ENCODE measurements at regions not wholly inside any gene's neighbourhood (a gene's known extent, or its start where the extent isn't known, plus 50 kb on each side); places are given as distances from the start of the nearest gene placed in this dataset.
"Not testable (repeated sequence)": the region's sequence is repeated elsewhere in the genome, so short reads cannot be mapped to it uniquely, and the experiment has no call there.

- no peak overlapping the region for H3K27ac ChIP-seq
- no peak for TF ChIP-seq CTCF (conservative IDR thresholded peaks at IDR 0.05)
- TF ChIP-seq ZFX (IDR thresholded peaks at IDR 0.05) = no peak
Measured at GRCh38 chr20:52003415-52003814, 188.2 kb downstream of the ZFP64 start.

GRCh38 chr20:52001999-52002666, 189.4 kb downstream of the ZFP64 start:
- TF ChIP-seq CTCF (conservative IDR thresholded peaks at IDR 0.05) (peak; percentile 51), ZFX (IDR thresholded peaks at IDR 0.05) (no peak)
- H3K27ac ChIP-seq = no peak overlapping the region

- H3K27ac ChIP-seq = not testable (repeated sequence)
Measured at GRCh38 chr20:51997281-51997936, 194.2 kb downstream of the ZFP64 start.

GRCh38 chr20:51995551-51995951, 193.2 kb upstream of the SALL4 start:
- H3K27ac ChIP-seq = no peak overlapping the region
- TF ChIP-seq ZFX (IDR thresholded peaks at IDR 0.05) (no peak), CTCF (conservative IDR thresholded peaks at IDR 0.05) (no peak)

GRCh38 chr20:51994751-51995417, 192.6 kb upstream of the SALL4 start:
- TF ChIP-seq ZFX (IDR thresholded peaks at IDR 0.05) (no peak), CTCF (conservative IDR thresholded peaks at IDR 0.05) (no peak)
- H3K27ac ChIP-seq = no peak overlapping the region

GRCh38 chr20:51987812-51988211, 185.5 kb upstream of the SALL4 start:
- no peak for TF ChIP-seq ZFX (IDR thresholded peaks at IDR 0.05)
- TF ChIP-seq CTCF (conservative IDR thresholded peaks at IDR 0.05) = no peak
- no peak overlapping the region for H3K27ac ChIP-seq

- H3K27ac ChIP-seq = no peak overlapping the region
- TF ChIP-seq ZFX (IDR thresholded peaks at IDR 0.05) (no peak), CTCF (conservative IDR thresholded peaks at IDR 0.05) (no peak)
Measured at GRCh38 chr20:51985013-51985415, 182.7 kb upstream of the SALL4 start.

Measured in C4-2B (cell line).